Ovary (tissue), 3 donors: ENCODE measurements at regions not wholly inside any gene's neighbourhood (a gene's known extent, or its start where the extent isn't known, plus 50 kb on each side); places are given as distances from the start of the nearest gene placed in this dataset.

ENCODE experiments used
- EP300 ChIP-seq: sonication (generic); formaldehyde crosslinking; IDR thresholded peaks from one replicate; pipeline ENCODE4 v1.6.1; 2017; ENCODE audit warnings: antibody characterized with exemption
- POLR2A ChIP-seq: fragments of 450-650 bp; IDR thresholded peaks from one replicate; pipeline ENCODE4 v1.6.1; 2017; ENCODE audit warnings: antibody characterized with exemption, mild to moderate bottlenecking, moderate library complexity
- TF ChIP-seq, protein P1 (sequence below), 3 donors: fragments of 450-650 bp in 2 of 3; fragments of 200-600 bp in 1 of 3; IDR thresholded peaks; one replicate each; pipeline versions ENCODE4 v1.5.1 to v1.8.0; 2016 to 2022; ENCODE audit warnings: antibody characterized with exemption in 3 of 3, mild to moderate bottlenecking in 1 of 3
- donor health status: DM: no; HTN: no; CAD: no.

DNA sequence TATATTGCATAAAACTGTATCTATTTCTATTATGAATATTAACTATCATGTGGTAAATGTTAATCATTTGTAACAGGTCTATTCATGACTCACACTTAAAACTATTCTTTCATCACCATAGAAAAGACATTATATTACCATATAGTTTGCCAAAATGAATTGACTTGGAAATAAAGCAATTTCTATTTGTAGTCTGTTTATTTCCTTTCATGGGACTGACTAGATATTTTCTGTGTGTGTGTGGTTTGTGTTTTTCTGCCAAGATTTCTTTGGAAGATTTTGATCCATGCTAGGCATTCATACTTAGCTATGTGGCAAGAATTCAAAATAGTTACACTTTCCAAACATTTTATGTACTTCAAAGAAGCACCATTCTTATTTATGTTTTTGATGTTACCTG is 522.5 kb upstream of the AGTR1 start:
- TF ChIP-seq, protein P1, sequence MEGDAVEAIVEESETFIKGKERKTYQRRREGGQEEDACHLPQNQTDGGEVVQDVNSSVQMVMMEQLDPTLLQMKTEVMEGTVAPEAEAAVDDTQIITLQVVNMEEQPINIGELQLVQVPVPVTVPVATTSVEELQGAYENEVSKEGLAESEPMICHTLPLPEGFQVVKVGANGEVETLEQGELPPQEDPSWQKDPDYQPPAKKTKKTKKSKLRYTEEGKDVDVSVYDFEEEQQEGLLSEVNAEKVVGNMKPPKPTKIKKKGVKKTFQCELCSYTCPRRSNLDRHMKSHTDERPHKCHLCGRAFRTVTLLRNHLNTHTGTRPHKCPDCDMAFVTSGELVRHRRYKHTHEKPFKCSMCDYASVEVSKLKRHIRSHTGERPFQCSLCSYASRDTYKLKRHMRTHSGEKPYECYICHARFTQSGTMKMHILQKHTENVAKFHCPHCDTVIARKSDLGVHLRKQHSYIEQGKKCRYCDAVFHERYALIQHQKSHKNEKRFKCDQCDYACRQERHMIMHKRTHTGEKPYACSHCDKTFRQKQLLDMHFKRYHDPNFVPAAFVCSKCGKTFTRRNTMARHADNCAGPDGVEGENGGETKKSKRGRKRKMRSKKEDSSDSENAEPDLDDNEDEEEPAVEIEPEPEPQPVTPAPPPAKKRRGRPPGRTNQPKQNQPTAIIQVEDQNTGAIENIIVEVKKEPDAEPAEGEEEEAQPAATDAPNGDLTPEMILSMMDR (IDR thresholded peaks at IDR 0.05), result no peak
- TF ChIP-seq POLR2A (no peak), EP300 (no peak)
